Nephron progenitor cell (in vitro differentiated cells): ENCODE measurements at regions not wholly inside any gene's neighbourhood (a gene's known extent, or its start where the extent isn't known, plus 50 kb on each side); places are given as distances from the start of the nearest gene placed in this dataset.
"Not testable (repeated sequence)": the region's sequence is repeated elsewhere in the genome, so short reads cannot be mapped to it uniquely, and the experiment has no call there.

ENCODE experiments used
- DNase-seq: peaks from one replicate; pipeline ENCODE4 v3.0.0; 2021
- H3K27ac Mint-ChIP-seq: 2 replicates; pipeline ENCODE4 v1.8.0; 2021; ENCODE audit warnings: mild to moderate bottlenecking, moderate library complexity, mixed read lengths
- H3K27me3 Mint-ChIP-seq: 2 replicates; pipeline ENCODE4 v1.8.0; 2021; ENCODE audit warnings: mild to moderate bottlenecking, low read depth, mixed read lengths; ENCODE audit not compliant: poor library complexity
- H3K36me3 Mint-ChIP-seq: 2 replicates; pipeline ENCODE4 v1.8.0; 2021; ENCODE audit warnings: low read depth, mixed read lengths
- H3K4me1 Mint-ChIP-seq: 2 replicates; pipeline ENCODE4 v1.8.0; 2021; ENCODE audit warnings: mixed read lengths
- H3K4me3 Mint-ChIP-seq: 2 replicates; pipeline ENCODE4 v1.8.0; 2021; ENCODE audit warnings: mild to moderate bottlenecking, moderate library complexity, mixed read lengths
- H3K9me3 Mint-ChIP-seq: 2 replicates; pipeline ENCODE4 v1.8.0; 2021; ENCODE audit warnings: mild to moderate bottlenecking, moderate library complexity, mixed read lengths
- TF ChIP-seq, protein P1 (sequence below): fragments of 200-600 bp; sonication (generic); IDR thresholded peaks from 2 replicates; pipeline ENCODE4 v1.5.0; 2021; ENCODE audit warnings: antibody characterized with exemption

DNA sequence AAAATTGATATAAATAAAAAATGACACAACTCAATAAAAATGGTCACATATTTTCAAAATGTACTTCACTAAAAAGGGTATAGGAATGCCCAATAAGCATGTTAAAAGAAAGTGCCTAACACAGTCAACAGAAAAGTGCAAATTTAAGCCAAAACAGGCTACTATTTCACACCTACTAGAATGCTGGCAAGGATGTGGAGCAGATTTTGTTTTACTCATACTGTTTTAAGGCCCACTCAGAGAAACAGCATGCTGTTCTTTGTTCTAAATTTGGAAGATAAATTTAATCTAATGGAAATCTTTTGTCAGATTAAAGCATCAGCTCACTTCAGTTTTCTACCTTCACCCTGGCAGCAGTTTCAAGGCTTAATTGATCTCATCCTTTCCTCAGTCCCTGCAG is 576.8 kb upstream of the HS3ST1 start:
- H3K4me1 Mint-ChIP-seq = no peaks in the 10 kb centered on the region
- no peak overlapping the region for H3K4me3 Mint-ChIP-seq
- TF ChIP-seq, protein P1, sequence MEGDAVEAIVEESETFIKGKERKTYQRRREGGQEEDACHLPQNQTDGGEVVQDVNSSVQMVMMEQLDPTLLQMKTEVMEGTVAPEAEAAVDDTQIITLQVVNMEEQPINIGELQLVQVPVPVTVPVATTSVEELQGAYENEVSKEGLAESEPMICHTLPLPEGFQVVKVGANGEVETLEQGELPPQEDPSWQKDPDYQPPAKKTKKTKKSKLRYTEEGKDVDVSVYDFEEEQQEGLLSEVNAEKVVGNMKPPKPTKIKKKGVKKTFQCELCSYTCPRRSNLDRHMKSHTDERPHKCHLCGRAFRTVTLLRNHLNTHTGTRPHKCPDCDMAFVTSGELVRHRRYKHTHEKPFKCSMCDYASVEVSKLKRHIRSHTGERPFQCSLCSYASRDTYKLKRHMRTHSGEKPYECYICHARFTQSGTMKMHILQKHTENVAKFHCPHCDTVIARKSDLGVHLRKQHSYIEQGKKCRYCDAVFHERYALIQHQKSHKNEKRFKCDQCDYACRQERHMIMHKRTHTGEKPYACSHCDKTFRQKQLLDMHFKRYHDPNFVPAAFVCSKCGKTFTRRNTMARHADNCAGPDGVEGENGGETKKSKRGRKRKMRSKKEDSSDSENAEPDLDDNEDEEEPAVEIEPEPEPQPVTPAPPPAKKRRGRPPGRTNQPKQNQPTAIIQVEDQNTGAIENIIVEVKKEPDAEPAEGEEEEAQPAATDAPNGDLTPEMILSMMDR = no peak
- no peaks in the 10 kb centered on the region for H3K36me3 Mint-ChIP-seq
- H3K27ac Mint-ChIP-seq = peak overlapping the region; percentile 88
- peaks cover 4% of the 10 kb centered on the region for H3K9me3 Mint-ChIP-seq
- no peaks in the 10 kb centered on the region for H3K27me3 Mint-ChIP-seq
- no peak for DNase-seq

DNA sequence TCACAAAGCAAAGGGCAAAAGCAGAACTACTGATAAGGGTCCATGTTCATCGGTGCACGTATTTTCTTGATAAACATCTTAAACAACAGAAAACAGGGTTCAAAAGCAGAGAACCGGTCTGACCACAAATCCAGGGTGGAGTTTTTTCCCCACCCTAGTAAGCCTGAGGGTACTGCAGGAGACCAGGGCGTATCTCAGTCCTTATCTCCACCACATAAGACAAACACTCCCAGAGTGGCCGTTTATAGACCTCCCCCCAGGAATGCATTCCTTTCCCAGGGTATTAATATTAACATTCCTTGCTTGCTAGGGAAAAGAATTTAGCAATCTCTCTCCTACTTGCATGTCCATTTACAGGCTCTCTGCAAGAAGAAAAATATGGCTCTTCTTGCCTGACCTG is 567.9 kb upstream of the HS3ST1 start:
- H3K27ac Mint-ChIP-seq, H3K27me3 Mint-ChIP-seq, DNase-seq, H3K4me3 Mint-ChIP-seq, H3K36me3 Mint-ChIP-seq, H3K4me1 Mint-ChIP-seq: not testable (repeated sequence)
- peaks cover 46% of the 10 kb centered on the region for H3K9me3 Mint-ChIP-seq

DNA sequence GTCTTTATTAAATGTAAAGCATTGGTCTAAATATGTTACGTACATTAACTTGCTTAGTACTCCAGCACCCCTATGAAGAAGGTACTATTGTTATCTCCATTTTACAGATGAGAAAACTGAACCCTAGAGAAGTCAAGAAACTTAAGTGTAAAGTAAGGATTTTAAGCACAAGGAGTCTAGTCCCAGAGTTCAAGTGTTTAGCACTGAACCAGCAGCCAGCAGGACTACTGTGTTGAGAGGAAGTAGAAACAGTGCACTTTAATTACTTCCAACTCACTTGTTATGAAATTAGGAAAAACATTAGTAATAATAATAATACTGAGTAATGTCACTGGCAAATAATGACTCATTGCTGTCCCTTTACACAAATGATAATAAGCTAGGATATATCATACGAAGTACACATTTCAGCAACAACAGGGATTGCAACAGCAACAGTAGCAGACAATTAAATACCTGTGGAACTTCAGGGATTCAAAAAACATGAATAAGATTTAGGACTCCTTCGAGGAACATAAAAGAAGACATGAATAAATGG is 548.1 kb upstream of the HS3ST1 start:
- Mint-ChIP-seq H3K36me3 (no peaks in the 10 kb centered on the region), H3K27me3 (no peaks in the 10 kb centered on the region), H3K27ac (no peak overlapping the region), H3K4me3 (no peak overlapping the region), H3K4me1 (no peaks in the 10 kb centered on the region), H3K9me3 (no peaks in the 10 kb centered on the region)
- no peak for DNase-seq
- TF ChIP-seq, protein P1 = no peak

DNA sequence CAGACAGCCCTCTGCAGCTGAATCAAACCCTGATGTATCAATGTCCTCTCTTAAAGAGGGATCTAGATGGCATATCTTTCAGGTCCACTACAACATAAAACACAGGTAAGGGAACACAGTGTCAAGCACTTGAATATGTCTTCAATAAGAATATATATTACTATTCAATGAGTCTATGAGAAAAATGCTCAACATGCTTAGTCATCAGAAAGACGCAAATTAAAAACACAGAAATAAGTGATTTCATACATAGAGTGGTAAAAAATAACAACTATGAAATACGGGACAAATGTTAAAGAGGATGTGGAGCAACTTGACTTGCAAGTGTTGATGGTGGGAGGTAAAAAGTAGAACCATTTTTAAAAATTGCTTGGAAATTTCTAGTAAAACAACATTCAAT is 544.6 kb upstream of the HS3ST1 start:
- TF ChIP-seq, protein P1 = no peak

DNA sequence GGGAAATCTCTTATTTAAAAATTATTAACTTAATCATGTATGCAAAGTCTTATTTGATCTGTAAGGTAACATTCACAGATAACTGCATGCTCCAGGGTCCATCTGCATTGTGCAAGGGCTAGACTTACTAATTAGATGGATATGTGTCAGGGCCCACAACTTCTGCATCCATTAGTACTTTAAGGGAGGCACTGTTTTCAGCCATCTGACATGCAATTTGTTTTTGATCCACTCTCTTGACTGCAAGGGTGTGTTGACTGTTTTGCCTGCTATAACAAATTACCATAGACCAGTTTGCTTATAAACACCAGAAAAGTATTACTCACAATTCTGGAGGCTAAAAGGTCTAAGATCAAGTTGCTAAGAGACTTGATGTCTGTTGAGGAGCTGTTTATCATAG is 542.1 kb upstream of the HS3ST1 start:
- Mint-ChIP-seq H3K27me3 (no peaks in the 10 kb centered on the region), H3K9me3 (no peaks in the 10 kb centered on the region), H3K4me1 (no peaks in the 10 kb centered on the region), H3K36me3 (no peaks in the 10 kb centered on the region), H3K4me3 (no peak overlapping the region), H3K27ac (no peak overlapping the region)
- TF ChIP-seq, protein P1 = no peak
- no peak for DNase-seq

More for the DNA sequence above, 544.6 kb upstream of the HS3ST1 start:
- Mint-ChIP-seq H3K27ac (no peak overlapping the region), H3K4me3 (no peak overlapping the region), H3K4me1 (no peaks in the 10 kb centered on the region), H3K9me3 (no peaks in the 10 kb centered on the region), H3K27me3 (no peaks in the 10 kb centered on the region), H3K36me3 (no peaks in the 10 kb centered on the region)
- no peak for DNase-seq

DNA sequence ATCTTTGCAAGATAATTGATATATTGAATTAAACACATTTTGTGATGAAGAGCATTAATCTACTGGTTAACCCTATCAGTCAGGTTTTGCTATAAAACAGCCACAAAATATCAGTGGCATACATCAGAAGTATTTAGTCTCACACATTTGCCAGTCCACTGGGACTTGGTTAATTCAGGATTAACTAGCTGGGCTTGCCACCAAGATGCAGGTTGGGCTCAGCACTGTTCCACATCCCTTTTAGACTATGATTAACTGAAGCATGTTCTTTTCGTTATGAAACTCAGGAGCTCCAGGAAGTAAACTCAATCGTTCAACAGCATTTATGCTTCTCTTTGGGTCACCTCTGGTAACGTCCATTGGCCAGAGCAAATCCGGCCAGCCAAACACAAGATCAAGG is 538.1 kb upstream of the HS3ST1 start:
- no peak overlapping the region for H3K4me3 Mint-ChIP-seq
- H3K36me3 Mint-ChIP-seq = no peaks in the 10 kb centered on the region
- no peak overlapping the region for H3K27ac Mint-ChIP-seq
- peaks cover 2% of the 10 kb centered on the region for H3K27me3 Mint-ChIP-seq
- H3K4me1 Mint-ChIP-seq = no peaks in the 10 kb centered on the region
- TF ChIP-seq, protein P1 = no peak
- H3K9me3 Mint-ChIP-seq = no peaks in the 10 kb centered on the region
- no peak for DNase-seq
